ENCODE measurements at regions not wholly inside any gene's neighbourhood (a gene's known extent, or its start where the extent isn't known, plus 50 kb on each side); places are given as distances from the start of the nearest gene placed in this dataset.
"Not testable (repeated sequence)": the region's sequence is repeated elsewhere in the genome, so short reads cannot be mapped to it uniquely, and the experiment has no call there.

GRCh38 chr4:123230061-123230460, 166.5 kb upstream of the SPRY1 start:
- DNase-seq: no peak

GRCh38 chr4:123232439-123232838, 164.2 kb upstream of the SPRY1 start:
- no peak for DNase-seq

- peak in 1 of 2 experiments; percentile 61 for DNase-seq
Measured at GRCh38 chr4:123233136-123233768, 163.3 kb upstream of the SPRY1 start.

- no peak for DNase-seq
Measured at GRCh38 chr4:123234955-123235354, 161.6 kb upstream of the SPRY1 start.

- DNase-seq: no peak
Measured at GRCh38 chr4:123235431-123235830, 161.2 kb upstream of the SPRY1 start.

GRCh38 chr4:123236606-123237005, 160.0 kb upstream of the SPRY1 start:
- peak in 1 of 2 experiments; percentile 50 for DNase-seq

- DNase-seq: not testable (repeated sequence)
Measured at GRCh38 chr4:123240286-123240685, 156.3 kb upstream of the SPRY1 start.

GRCh38 chr4:123243220-123243619, 153.4 kb upstream of the SPRY1 start:
- DNase-seq: not testable (repeated sequence)

GRCh38 chr4:123244137-123244536, 152.5 kb upstream of the SPRY1 start:
- DNase-seq: peak in 1 of 2 experiments; percentile 4

- no peak for DNase-seq
Measured at GRCh38 chr4:123246085-123246484, 150.5 kb upstream of the SPRY1 start.

- DNase-seq: peak in 1 of 2 experiments; percentile 47
Measured at GRCh38 chr4:123248085-123248659, 148.4 kb upstream of the SPRY1 start.

GRCh38 chr4:123249821-123250220, 146.8 kb upstream of the SPRY1 start:
- no peak for DNase-seq

GRCh38 chr4:123250843-123251242, 145.8 kb upstream of the SPRY1 start:
- DNase-seq: no peak

GRCh38 chr4:123255971-123256370, 140.6 kb upstream of the SPRY1 start:
- no peak for DNase-seq

GRCh38 chr4:123256901-123257300, 139.7 kb upstream of the SPRY1 start:
- no peak for DNase-seq

- DNase-seq: no peak
Measured at GRCh38 chr4:123257591-123257990, 139.0 kb upstream of the SPRY1 start.

- peak in 1 of 2 experiments; percentile 5 for DNase-seq
Measured at GRCh38 chr4:123259676-123260646, 136.6 kb upstream of the SPRY1 start.

- no peak for DNase-seq
Measured at GRCh38 chr4:123260653-123261052, 135.9 kb upstream of the SPRY1 start.

- DNase-seq: peak in 1 of 2 experiments; percentile 15
Measured at GRCh38 chr4:123262080-123262479, 134.5 kb upstream of the SPRY1 start.

GRCh38 chr4:123265443-123265842, 131.2 kb upstream of the SPRY1 start:
- no peak for DNase-seq

- DNase-seq: no peak
Measured at GRCh38 chr4:123266221-123266620, 130.4 kb upstream of the SPRY1 start.

GRCh38 chr4:123278755-123279154, 117.8 kb upstream of the SPRY1 start:
- no peak for DNase-seq

- no peak for DNase-seq
Measured at GRCh38 chr4:123283371-123283895, 113.2 kb upstream of the SPRY1 start.
